H9 (cell line): ENCODE measurements at regions not wholly inside any gene's neighbourhood (a gene's known extent, or its start where the extent isn't known, plus 50 kb on each side); places are given as distances from the start of the nearest gene placed in this dataset.

Source experiments
- DNase-seq: peaks from one replicate; pipeline ENCODE4 v3.0.0-alpha.2; 2017
- H2AFZ ChIP-seq: one replicate; pipeline ENCODE4 v1.6.1; 2013; ENCODE audit warnings: mild to moderate bottlenecking, low read length, control low read depth, moderate library complexity
- H2AK5ac ChIP-seq: 2 replicates; pipeline ENCODE4 v1.6.1; 2013; ENCODE audit warnings: low read length, control low read depth, mixed read lengths; ENCODE audit not compliant: insufficient read length
- H2BK120ac ChIP-seq: one replicate; pipeline ENCODE4 v1.6.1; 2013; ENCODE audit warnings: low read depth, mild to moderate bottlenecking, low read length, control low read depth, inconsistent platforms; ENCODE audit not compliant: poor library complexity, severe bottlenecking
- H2BK12ac ChIP-seq: 2 replicates; pipeline ENCODE4 v1.6.1; 2013; ENCODE audit warnings: low read length, control low read depth, mixed read lengths, low read depth; ENCODE audit not compliant: insufficient read length
- H2BK15ac ChIP-seq: 2 replicates; pipeline ENCODE4 v1.6.1; 2013; ENCODE audit warnings: low read depth, low read length, control low read depth
- H2BK20ac ChIP-seq: one replicate; pipeline ENCODE4 v1.6.1; 2013; ENCODE audit warnings: low read depth, mild to moderate bottlenecking, low read length, control low read depth, inconsistent platforms; ENCODE audit not compliant: poor library complexity, severe bottlenecking
- H2BK5ac ChIP-seq: 2 replicates; pipeline ENCODE4 v1.6.1; 2013; ENCODE audit warnings: low read length, control low read depth, mixed read lengths; ENCODE audit not compliant: insufficient read length
- H3K14ac ChIP-seq: 2 replicates; pipeline ENCODE4 v1.6.1; 2013; ENCODE audit warnings: low read length, control low read depth; ENCODE audit not compliant: insufficient read depth
- H3K18ac ChIP-seq: 2 replicates; pipeline ENCODE4 v1.6.1; 2013; ENCODE audit warnings: low read depth, mild to moderate bottlenecking, mixed read lengths, low read length, control low read depth; ENCODE audit not compliant: insufficient read length
- H3K23ac ChIP-seq: 2 replicates; pipeline ENCODE4 v1.6.1; 2013; ENCODE audit warnings: low read length, control low read depth, mixed read lengths, low read depth; ENCODE audit not compliant: insufficient read length
- H3K23me2 ChIP-seq: 2 replicates; pipeline ENCODE4 v1.6.1; 2013; ENCODE audit warnings: low read depth, mild to moderate bottlenecking, mixed read lengths, low read length, control low read depth; ENCODE audit not compliant: insufficient read length, poor library complexity, severe bottlenecking
- H3K27ac ChIP-seq: 2 replicates; pipeline ENCODE4 v1.5.1; 2013; ENCODE audit warnings: low read length, control low read depth, mixed read lengths, low read depth; ENCODE audit not compliant: insufficient read length
- H3K27me3 ChIP-seq: 2 replicates; pipeline ENCODE4 v1.6.1; 2013; ENCODE audit warnings: low read length, control low read depth, inconsistent platforms; ENCODE audit not compliant: insufficient read depth
- H3K4ac ChIP-seq: 2 replicates; pipeline ENCODE4 v1.6.1; 2013; ENCODE audit warnings: low read depth, mild to moderate bottlenecking, control low read depth, inconsistent platforms, low read length, moderate library complexity
- H3K4me1 ChIP-seq: 2 replicates; pipeline ENCODE4 v1.6.1; 2013; ENCODE audit warnings: low read length, control low read depth, inconsistent platforms; ENCODE audit not compliant: insufficient read depth
- H3K4me2 ChIP-seq: 2 replicates; pipeline ENCODE4 v1.6.1; 2013; ENCODE audit warnings: low read length, control low read depth, mixed read lengths; ENCODE audit not compliant: insufficient read length, insufficient read depth
- H3K56ac ChIP-seq: 2 replicates; pipeline ENCODE4 v1.6.1; 2013; ENCODE audit warnings: low read depth, mild to moderate bottlenecking, mixed read lengths, low read length, control low read depth; ENCODE audit not compliant: insufficient read length
- H3K79me1 ChIP-seq: 2 replicates; pipeline ENCODE4 v1.6.1; 2013; ENCODE audit warnings: low read depth, mild to moderate bottlenecking, moderate library complexity, low read length, control low read depth, inconsistent platforms; ENCODE audit not compliant: insufficient read depth, poor library complexity, severe bottlenecking
- H3K79me2 ChIP-seq: 2 replicates; pipeline ENCODE4 v1.6.1; 2013; ENCODE audit warnings: low read length, control low read depth, inconsistent platforms; ENCODE audit not compliant: insufficient read depth
- H3K9ac ChIP-seq: 2 replicates; pipeline ENCODE4 v1.6.1; 2013; ENCODE audit warnings: low read length, control low read depth, mixed read lengths; ENCODE audit not compliant: insufficient read length; ENCODE audit errors: extremely low read depth
- H3K9me3 ChIP-seq: one replicate; pipeline ENCODE4 v1.6.1; 2013; ENCODE audit warnings: low read depth, low read length, inconsistent platforms; ENCODE audit not compliant: control insufficient read depth
- H3T11ph ChIP-seq: one replicate; pipeline ENCODE4 v1.6.1; 2013; ENCODE audit warnings: mild to moderate bottlenecking, low read length, control low read depth, inconsistent platforms
- H4K20me1 ChIP-seq: one replicate; pipeline ENCODE4 v1.6.1; 2013; ENCODE audit not compliant: control insufficient read depth, insufficient read length, insufficient read depth
- H4K5ac ChIP-seq: 2 replicates; pipeline ENCODE4 v1.6.1; 2013; ENCODE audit warnings: low read depth, mild to moderate bottlenecking, mixed read lengths, low read length, control low read depth; ENCODE audit not compliant: insufficient read length
- H4K8ac ChIP-seq: replicated peaks from 2 replicates; pipeline ENCODE4 v1.6.1; 2013; ENCODE audit warnings: low read length, control low read depth, mixed read lengths, low read depth; ENCODE audit not compliant: insufficient read length
- H4K91ac ChIP-seq: 2 replicates; pipeline ENCODE4 v1.6.1; 2013; ENCODE audit warnings: low read depth, mild to moderate bottlenecking, moderate library complexity, mixed read lengths, low read length, control low read depth; ENCODE audit not compliant: insufficient read length
- H3K27ac Mint-ChIP-seq, 3 experiments: 2 replicates in 2 of 3; 3 replicates in 1 of 3; pipeline ENCODE4 v1.8.0; 2020 to 2021; ENCODE audit warnings: mixed read lengths in 3 of 3, mild to moderate bottlenecking in 1 of 3, moderate library complexity in 1 of 3
- H3K27me3 Mint-ChIP-seq: 2 replicates; pipeline ENCODE4 v1.8.0; 2021; ENCODE audit warnings: low read depth, mild to moderate bottlenecking, moderate library complexity, mixed read lengths
- H3K36me3 Mint-ChIP-seq, 3 experiments: 2 replicates in 2 of 3; 3 replicates in 1 of 3; pipeline ENCODE4 v1.8.0; 2020 to 2021; ENCODE audit warnings: low read depth in 3 of 3, mixed read lengths in 3 of 3; ENCODE audit not compliant: insufficient read depth in 1 of 3
- H3K4me1 Mint-ChIP-seq, 2 experiments: 2 replicates each; pipeline ENCODE4 v1.8.0; 2020; ENCODE audit warnings: mixed read lengths in 2 of 2
- H3K4me3 Mint-ChIP-seq, 2 experiments: 2 replicates in 1 of 2; 3 replicates in 1 of 2; pipeline ENCODE4 v1.8.0; 2020 to 2021; ENCODE audit warnings: mild to moderate bottlenecking in 2 of 2, mixed read lengths in 2 of 2, moderate library complexity in 1 of 2
- H3K9me3 Mint-ChIP-seq, 2 experiments: 2 replicates in 1 of 2; 3 replicates in 1 of 2; pipeline ENCODE4 v1.8.0; 2020; ENCODE audit warnings: mild to moderate bottlenecking in 2 of 2, mixed read lengths in 2 of 2, moderate library complexity in 1 of 2
- WGBS: extraction: QIAGEN DNeasy Blood & Tissue Kit; methylation state at CpG from one replicate; pipeline ENCODE4 v1.1.7; 2013; ENCODE audit warnings: missing lambda C conversion rate, low lambda C conversion rate, mixed read lengths; ENCODE audit not compliant: insufficient read length; ENCODE audit errors: extremely low coverage; 5-methylcytosine and 5-hydroxymethylcytosine counted together
- TF ChIP-seq, protein P1 (sequence below): fragments of 200-600 bp; sonication (generic); conservative IDR thresholded peaks from 3 replicates; pipeline ENCODE4 v1.8.0; 2021; ENCODE audit warnings: antibody characterized with exemption, mild to moderate bottlenecking

DNA sequence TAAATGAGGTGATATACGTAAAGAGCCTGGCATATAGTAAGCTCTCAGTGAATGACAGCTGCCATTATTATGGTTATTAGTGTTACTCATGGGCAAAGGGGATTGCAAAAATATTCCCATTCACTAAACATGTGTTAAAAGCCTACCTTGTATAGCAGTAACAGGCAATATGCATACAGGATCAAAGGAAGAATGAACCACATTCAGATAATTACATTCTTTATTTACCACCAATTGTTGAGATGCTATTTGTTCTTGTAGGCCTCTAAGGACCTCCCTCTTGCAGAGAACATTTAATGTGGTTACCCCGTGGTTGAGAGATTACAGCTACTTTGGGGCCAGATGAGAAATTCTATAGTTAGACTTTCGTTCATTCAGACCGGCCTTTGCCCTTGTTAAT, 82.7 kb upstream of the DRD2 start:
- Histone ChIP-seq H3K79me2 (no peaks in the 10 kb centered on the region), H2BK20ac (no peak overlapping the region), H4K20me1 (no peaks in the 10 kb centered on the region), H3K4ac (no peak overlapping the region), H2BK120ac (no peak overlapping the region), H4K8ac (no peak overlapping the region), H2AFZ (no peak overlapping the region), H3K23me2 (no peaks in the 10 kb centered on the region), H3K9me3 (no peaks in the 10 kb centered on the region), H2AK5ac (no peak overlapping the region), H3T11ph (no peak overlapping the region), H3K27ac (no peak overlapping the region), H3K18ac (no peak overlapping the region), H3K79me1 (no peaks in the 10 kb centered on the region), H3K14ac (no peak overlapping the region), H3K4me1 (peaks cover 3% of the 10 kb centered on the region; the same call in 1 of the 2 replicates), H3K56ac (no peak overlapping the region), H3K23ac (no peak overlapping the region), H2BK15ac (no peak overlapping the region), H2BK12ac (no peak overlapping the region), H3K27me3 (no peaks in the 10 kb centered on the region), H4K5ac (no peak overlapping the region), H2BK5ac (no peak overlapping the region), H3K9ac (no peak overlapping the region), H4K91ac (no peak overlapping the region), H3K4me2 (no peak overlapping the region)
- H3K9me3 Mint-ChIP-seq: no peaks in the 10 kb centered on the region
- H3K27ac Mint-ChIP-seq: no peak overlapping the region
- H3K36me3 Mint-ChIP-seq: no peaks in the 10 kb centered on the region
- TF ChIP-seq, protein P1, sequence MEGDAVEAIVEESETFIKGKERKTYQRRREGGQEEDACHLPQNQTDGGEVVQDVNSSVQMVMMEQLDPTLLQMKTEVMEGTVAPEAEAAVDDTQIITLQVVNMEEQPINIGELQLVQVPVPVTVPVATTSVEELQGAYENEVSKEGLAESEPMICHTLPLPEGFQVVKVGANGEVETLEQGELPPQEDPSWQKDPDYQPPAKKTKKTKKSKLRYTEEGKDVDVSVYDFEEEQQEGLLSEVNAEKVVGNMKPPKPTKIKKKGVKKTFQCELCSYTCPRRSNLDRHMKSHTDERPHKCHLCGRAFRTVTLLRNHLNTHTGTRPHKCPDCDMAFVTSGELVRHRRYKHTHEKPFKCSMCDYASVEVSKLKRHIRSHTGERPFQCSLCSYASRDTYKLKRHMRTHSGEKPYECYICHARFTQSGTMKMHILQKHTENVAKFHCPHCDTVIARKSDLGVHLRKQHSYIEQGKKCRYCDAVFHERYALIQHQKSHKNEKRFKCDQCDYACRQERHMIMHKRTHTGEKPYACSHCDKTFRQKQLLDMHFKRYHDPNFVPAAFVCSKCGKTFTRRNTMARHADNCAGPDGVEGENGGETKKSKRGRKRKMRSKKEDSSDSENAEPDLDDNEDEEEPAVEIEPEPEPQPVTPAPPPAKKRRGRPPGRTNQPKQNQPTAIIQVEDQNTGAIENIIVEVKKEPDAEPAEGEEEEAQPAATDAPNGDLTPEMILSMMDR: no peak
- H3K4me3 Mint-ChIP-seq: no peak overlapping the region
- H3K4me1 Mint-ChIP-seq: peaks cover 49 to 67% of the 10 kb centered on the region in 2 experiments
- WGBS: no CpG with 5 or more reads among the region's 4 CpGs
- no peak for DNase-seq
- H3K27me3 Mint-ChIP-seq: peaks cover 4% of the 10 kb centered on the region
